Kidney tubule cell (primary cell): ENCODE measurements at regions not wholly inside any gene's neighbourhood (a gene's known extent, or its start where the extent isn't known, plus 50 kb on each side); places are given as distances from the start of the nearest gene placed in this dataset.
A peak's percentile ranks its signal among the peaks of the same experiment; 100 is the strongest.
"Not testable (repeated sequence)": the region's sequence is repeated elsewhere in the genome, so short reads cannot be mapped to it uniquely, and the experiment has no call there.

Experiments
- DNase-seq: peaks from one replicate; pipeline ENCODE4 v3.0.0-alpha.2; 2018; ENCODE audit warnings: low spot score

GRCh38 chr17:26731005-26731921 is 562.7 kb upstream of the WSB1 start:
- DNase-seq = no peak

- DNase-seq = not testable (repeated sequence)
Observed at GRCh38 chr17:26731926-26732325, 562.0 kb upstream of the WSB1 start.

GRCh38 chr17:26734775-26735174 is 559.1 kb upstream of the WSB1 start:
- DNase-seq = not testable (repeated sequence)

GRCh38 chr17:26735977-26736376 is 557.9 kb upstream of the WSB1 start:
- not testable (repeated sequence) for DNase-seq

GRCh38 chr17:26765860-26766709 is 527.8 kb upstream of the WSB1 start:
- DNase-seq = no peak

GRCh38 chr17:26766743-26767142 is 527.2 kb upstream of the WSB1 start:
- DNase-seq = no peak

GRCh38 chr17:26773189-26774188 is 520.4 kb upstream of the WSB1 start:
- no peak for DNase-seq

- no peak for DNase-seq
Observed at GRCh38 chr17:26774291-26775218, 519.4 kb upstream of the WSB1 start.

- no peak for DNase-seq
Observed at GRCh38 chr17:26775219-26775822, 518.6 kb upstream of the WSB1 start.

- DNase-seq = not testable (repeated sequence)
Observed at GRCh38 chr17:26780187-26780814, 513.6 kb upstream of the WSB1 start.

- DNase-seq = no peak
Observed at GRCh38 chr17:26782153-26782552, 511.8 kb upstream of the WSB1 start.

- DNase-seq = no peak
Observed at GRCh38 chr17:26792486-26792885, 501.4 kb upstream of the WSB1 start.

GRCh38 chr17:26807024-26807423 is 486.9 kb upstream of the WSB1 start:
- DNase-seq = no peak

- DNase-seq = no peak
Observed at GRCh38 chr17:26809033-26809432, 484.9 kb upstream of the WSB1 start.

GRCh38 chr17:26818736-26819135 is 475.2 kb upstream of the WSB1 start:
- DNase-seq = peak; percentile 11
